ENCODE measurements at regions not wholly inside any gene's neighbourhood (a gene's known extent, or its start where the extent isn't known, plus 50 kb on each side); places are given as distances from the start of the nearest gene placed in this dataset.

DNA sequence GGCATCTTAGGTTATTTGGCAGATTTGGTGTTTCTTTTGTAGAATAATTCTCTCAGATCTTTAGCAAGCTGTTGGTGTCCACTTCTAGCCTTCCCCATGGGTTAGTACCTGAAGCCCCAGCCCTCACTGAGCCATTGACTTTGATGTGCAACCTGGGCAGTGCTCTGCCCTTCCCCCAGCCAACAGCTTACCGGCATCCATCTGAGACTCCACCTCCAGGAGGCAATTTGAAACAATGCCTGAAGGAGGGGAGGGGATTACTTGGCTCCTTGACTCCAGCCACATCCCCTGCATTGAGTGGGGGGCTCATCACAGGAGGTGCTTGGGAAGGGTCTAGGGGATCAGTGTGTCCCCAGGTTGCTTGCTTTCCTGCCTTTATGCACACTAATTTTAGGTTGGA is 114.8 kb downstream of the TRIM29 start:
- ATAC-seq (no peak), DNase-seq (no peak)
- Histone ChIP-seq H3K36me3 (replicated peaks in 1 of 2; ENCODE audit: insufficient read depth in 1 of 2, low read depth in 2 of 2) (no peaks in the 10 kb centered on the region), H3K4me3 (no peak overlapping the region), H3K9me3 (no peaks in the 10 kb centered on the region), H3K4me1 (no peaks in the 10 kb centered on the region), H3K27ac (no peak overlapping the region), H3K27me3 (no peaks in the 10 kb centered on the region)
- 0% methylated on average over 1 of the region's 1 CpG for WGBS, 2 donors
- intact Hi-C loops (cut with DNase I) = no loop called here
- TF ChIP-seq, protein P1, sequence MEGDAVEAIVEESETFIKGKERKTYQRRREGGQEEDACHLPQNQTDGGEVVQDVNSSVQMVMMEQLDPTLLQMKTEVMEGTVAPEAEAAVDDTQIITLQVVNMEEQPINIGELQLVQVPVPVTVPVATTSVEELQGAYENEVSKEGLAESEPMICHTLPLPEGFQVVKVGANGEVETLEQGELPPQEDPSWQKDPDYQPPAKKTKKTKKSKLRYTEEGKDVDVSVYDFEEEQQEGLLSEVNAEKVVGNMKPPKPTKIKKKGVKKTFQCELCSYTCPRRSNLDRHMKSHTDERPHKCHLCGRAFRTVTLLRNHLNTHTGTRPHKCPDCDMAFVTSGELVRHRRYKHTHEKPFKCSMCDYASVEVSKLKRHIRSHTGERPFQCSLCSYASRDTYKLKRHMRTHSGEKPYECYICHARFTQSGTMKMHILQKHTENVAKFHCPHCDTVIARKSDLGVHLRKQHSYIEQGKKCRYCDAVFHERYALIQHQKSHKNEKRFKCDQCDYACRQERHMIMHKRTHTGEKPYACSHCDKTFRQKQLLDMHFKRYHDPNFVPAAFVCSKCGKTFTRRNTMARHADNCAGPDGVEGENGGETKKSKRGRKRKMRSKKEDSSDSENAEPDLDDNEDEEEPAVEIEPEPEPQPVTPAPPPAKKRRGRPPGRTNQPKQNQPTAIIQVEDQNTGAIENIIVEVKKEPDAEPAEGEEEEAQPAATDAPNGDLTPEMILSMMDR (IDR thresholded peaks at IDR 0.05) = no peak
- TF ChIP-seq POLR2A (IDR thresholded peaks at IDR 0.05) = no peak

- H3K4me1 ChIP-seq = no peaks in the 10 kb centered on the region
- DNase-seq (no peak), ATAC-seq (no peak)
- no peak overlapping the region for H3K4me3 ChIP-seq
- H3K36me3 ChIP-seq (replicated peaks in 1 of 2; ENCODE audit: insufficient read depth in 1 of 2, low read depth in 2 of 2) = no peaks in the 10 kb centered on the region
- WGBS, 2 donors = 54 to 61% methylated on average over 5 of the region's 5 CpGs
- intact Hi-C loops (cut with DNase I) = no loop called here
- H3K27me3 ChIP-seq = no peaks in the 10 kb centered on the region
- no peaks in the 10 kb centered on the region for H3K9me3 ChIP-seq
- H3K27ac ChIP-seq = no peak overlapping the region
- TF ChIP-seq POLR2A (IDR thresholded peaks at IDR 0.05) = no peak
- TF ChIP-seq, protein P1 (IDR thresholded peaks at IDR 0.05) = no peak
Observed at GRCh38 chr11:120022617-120023016, 115.3 kb downstream of the TRIM29 start.

DNA sequence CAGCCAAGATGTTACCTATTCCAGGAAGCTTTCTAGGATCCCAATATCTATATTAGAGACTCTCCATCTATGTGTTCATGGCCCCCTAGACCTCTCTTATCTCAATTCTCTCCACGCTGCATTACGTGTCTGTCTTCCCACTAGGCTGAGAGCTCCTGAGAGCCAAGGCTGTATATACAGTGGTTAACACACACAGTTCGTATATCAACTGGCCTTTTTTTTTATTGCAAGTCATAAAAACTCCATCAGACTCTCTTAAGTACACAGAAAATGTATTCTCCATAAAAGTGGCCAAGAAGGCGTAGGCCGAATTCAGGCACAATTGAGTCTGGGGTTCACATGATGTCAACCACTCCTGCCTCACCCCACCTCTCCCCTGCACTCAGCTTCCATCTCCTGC is 115.9 kb downstream of the TRIM29 start:
- Histone ChIP-seq H3K9me3 (no peaks in the 10 kb centered on the region), H3K4me3 (no peak overlapping the region), H3K36me3 (replicated peaks in 1 of 2; ENCODE audit: insufficient read depth in 1 of 2, low read depth in 2 of 2) (no peaks in the 10 kb centered on the region), H3K27me3 (no peaks in the 10 kb centered on the region), H3K4me1 (no peaks in the 10 kb centered on the region), H3K27ac (no peak overlapping the region)
- intact Hi-C loops (cut with DNase I) = no loop called here
- 83% methylated on average over 5 of the region's 5 CpGs for whole genome bisulfite sequencing, 2 donors
- DNase-seq (no peak), ATAC-seq (no peak)
- TF ChIP-seq POLR2A (IDR thresholded peaks at IDR 0.05) = no peak
- TF ChIP-seq, protein P1 (IDR thresholded peaks at IDR 0.05) = no peak

DNA sequence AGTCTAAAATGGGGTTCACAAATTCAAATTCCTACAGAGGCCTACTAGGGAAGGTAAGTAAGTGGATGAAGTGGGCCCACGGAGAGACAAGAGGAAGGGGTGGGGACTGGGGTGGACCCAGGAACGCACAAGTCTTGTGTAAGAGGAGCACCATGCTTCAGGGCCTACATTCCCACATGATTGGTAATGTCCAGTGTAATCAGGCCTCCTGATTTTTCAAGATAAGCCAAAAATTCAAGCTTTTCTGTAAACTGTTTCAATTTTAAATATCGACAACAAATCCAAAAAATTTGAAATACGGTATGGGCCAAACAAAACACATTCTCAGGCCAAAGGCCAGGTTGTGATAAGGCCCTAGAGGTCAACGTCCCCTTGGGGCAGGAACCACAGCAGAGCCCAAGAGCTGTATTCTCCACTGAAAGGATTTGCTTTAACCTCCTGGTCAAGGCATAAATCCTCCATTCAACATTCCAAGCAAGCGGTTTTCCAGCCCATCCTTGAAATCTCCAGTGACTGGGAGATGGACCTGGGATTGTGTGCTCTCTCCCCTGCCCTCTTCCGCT is 116.4 kb downstream of the TRIM29 start:
- DNase-seq = no peak
- Histone ChIP-seq H3K4me1 (no peaks in the 10 kb centered on the region), H3K9me3 (no peaks in the 10 kb centered on the region), H3K36me3 (replicated peaks in 1 of 2; ENCODE audit: insufficient read depth in 1 of 2, low read depth in 2 of 2) (no peaks in the 10 kb centered on the region), H3K27me3 (no peaks in the 10 kb centered on the region), H3K27ac (no peak overlapping the region), H3K4me3 (no peak overlapping the region)
- WGBS, 2 donors = 84 to 87% methylated on average over 7 of the region's 7 CpGs
- intact Hi-C loops (cut with DNase I) = no loop called here
- no peak for ATAC-seq
- TF ChIP-seq, protein P1 (IDR thresholded peaks at IDR 0.05) = no peak
- no peak for TF ChIP-seq POLR2A (IDR thresholded peaks at IDR 0.05)

GRCh38 chr11:120020981-120021380 is 116.9 kb downstream of the TRIM29 start:
- H3K4me3 ChIP-seq = no peak overlapping the region
- intact Hi-C loops (cut with DNase I) = no loop called here
- no peaks in the 10 kb centered on the region for H3K9me3 ChIP-seq
- ATAC-seq = no peak
- TF ChIP-seq, protein P1 (IDR thresholded peaks at IDR 0.05) = no peak
- no peak for TF ChIP-seq POLR2A (IDR thresholded peaks at IDR 0.05)
- H3K36me3 ChIP-seq (replicated peaks in 1 of 2; ENCODE audit: insufficient read depth in 1 of 2, low read depth in 2 of 2) = no peaks in the 10 kb centered on the region
- 60 to 63% methylated on average over 2 of the region's 2 CpGs for WGBS, 2 donors
- no peaks in the 10 kb centered on the region for H3K4me1 ChIP-seq
- no peak for DNase-seq
- no peak overlapping the region for H3K27ac ChIP-seq
- H3K27me3 ChIP-seq = no peaks in the 10 kb centered on the region
